Left renal pelvis (tissue), 4 donors: ENCODE measurements at regions not wholly inside any gene's neighbourhood (a gene's known extent, or its start where the extent isn't known, plus 50 kb on each side); places are given as distances from the start of the nearest gene placed in this dataset.
"Not testable (repeated sequence)": the region's sequence is repeated elsewhere in the genome, so short reads cannot be mapped to it uniquely, and the experiment has no call there.

Source experiments
- DNase-seq, 4 donors: peaks; one replicate each; pipeline ENCODE4 v3.0.0-alpha.2; 2013; ENCODE audit warnings: low read depth in 4 of 4, low spot score in 3 of 4

- no peak for DNase-seq
Observed at GRCh38 chr12:28770322-28770721, 378.8 kb upstream of the FAR2 start.

GRCh38 chr12:28771968-28772367, 377.1 kb upstream of the FAR2 start:
- DNase-seq = no peak

- DNase-seq = no peak
Observed at GRCh38 chr12:28775556-28775955, 373.5 kb upstream of the FAR2 start.

- peak in 2 of 4 donors; percentile 5 to 11 for DNase-seq
Observed at GRCh38 chr12:28776220-28776619, 372.9 kb upstream of the FAR2 start.

GRCh38 chr12:28776913-28777422, 372.1 kb upstream of the FAR2 start:
- no peak for DNase-seq

GRCh38 chr12:28777603-28778365, 371.3 kb upstream of the FAR2 start:
- DNase-seq = no peak

- no peak for DNase-seq
Observed at GRCh38 chr12:28780096-28780495, 369.0 kb upstream of the FAR2 start.

GRCh38 chr12:28780960-28781359, 368.1 kb upstream of the FAR2 start:
- no peak for DNase-seq

GRCh38 chr12:28781671-28782652, 367.1 kb upstream of the FAR2 start:
- no peak for DNase-seq

- DNase-seq = no peak
Observed at GRCh38 chr12:28782812-28783211, 366.3 kb upstream of the FAR2 start.

GRCh38 chr12:28787151-28787550, 361.9 kb upstream of the FAR2 start:
- no peak for DNase-seq

- DNase-seq = not testable (repeated sequence)
Observed at GRCh38 chr12:28788256-28788655, 360.8 kb upstream of the FAR2 start.

- DNase-seq = no peak
Observed at GRCh38 chr12:28793581-28794151, 355.4 kb upstream of the FAR2 start.

GRCh38 chr12:28794211-28794610, 354.9 kb upstream of the FAR2 start:
- DNase-seq = no peak

GRCh38 chr12:28794786-28795185, 354.3 kb upstream of the FAR2 start:
- DNase-seq = no peak

- no peak for DNase-seq
Observed at GRCh38 chr12:28795311-28795710, 353.8 kb upstream of the FAR2 start.

- DNase-seq = no peak
Observed at GRCh38 chr12:28799348-28799747, 349.7 kb upstream of the FAR2 start.

- no peak for DNase-seq
Observed at GRCh38 chr12:28800129-28800528, 348.9 kb upstream of the FAR2 start.

- DNase-seq = no peak
Observed at GRCh38 chr12:28802706-28803438, 346.2 kb upstream of the FAR2 start.

- DNase-seq = no peak
Observed at GRCh38 chr12:28807535-28807934, 341.5 kb upstream of the FAR2 start.
